ENCODE measurements at regions not wholly inside any gene's neighbourhood (a gene's known extent, or its start where the extent isn't known, plus 50 kb on each side); places are given as distances from the start of the nearest gene placed in this dataset.

GRCh38 chr18:67211646-67212045, 304.9 kb downstream of the DSEL start:
- H3K4me1 ChIP-seq (ENCODE audit: low read length), result no peaks in the 10 kb centered on the region
- H3K4me3 ChIP-seq (ENCODE audit: low read length), result no peak overlapping the region
- H4K20me1 ChIP-seq (ENCODE audit: insufficient read depth, low read length), result no peaks in the 10 kb centered on the region
- no peak overlapping the region for H3K9ac ChIP-seq (ENCODE audit: low read length)
- H3K4me2 ChIP-seq (ENCODE audit: low read depth, low read length), result no peak overlapping the region
- H3K9me2 ChIP-seq (replicated peaks; ENCODE audit: insufficient read depth, low read length), result no peaks in the 10 kb centered on the region
- TF ChIP-seq CTCF (IDR thresholded peaks at IDR 0.05; ENCODE audit: low read length) (no peak), EZH2phosphoT487 (IDR thresholded peaks at IDR 0.05; ENCODE audit: low read length) (no peak)
- H3K27me3 ChIP-seq (replicated peaks; ENCODE audit: insufficient read depth, low read length), result no peaks in the 10 kb centered on the region
- H3K27ac ChIP-seq (ENCODE audit: low read length), result no peak overlapping the region
- no peaks in the 10 kb centered on the region for H3F3A ChIP-seq (ENCODE audit: insufficient read depth, low read length)
- no peak for DNase-seq
- no peaks in the 10 kb centered on the region for H3K79me2 ChIP-seq (ENCODE audit: low read length)
- H2AFZ ChIP-seq (ENCODE audit: low read length), result no peak overlapping the region
- H3K9me3 ChIP-seq (replicated peaks; ENCODE audit: insufficient read depth, low read length), result no peaks in the 10 kb centered on the region
- H3K36me3 ChIP-seq (replicated peaks; ENCODE audit: insufficient read depth, low read length), result no peaks in the 10 kb centered on the region

- no peak for TF ChIP-seq EZH2phosphoT487 (IDR thresholded peaks at IDR 0.05; ENCODE audit: low read length)
- no peak for TF ChIP-seq CTCF (IDR thresholded peaks at IDR 0.05; ENCODE audit: low read length)
- no peak for TF ChIP-seq EZH2 (optimal IDR thresholded peaks at IDR 0.05; ENCODE audit: low read depth, low read length)
- Histone ChIP-seq H3K27me3 (replicated peaks; ENCODE audit: insufficient read depth, low read length) (no peaks in the 10 kb centered on the region), H3K4me2 (ENCODE audit: low read depth, low read length) (no peak overlapping the region), H4K20me1 (ENCODE audit: insufficient read depth, low read length) (no peaks in the 10 kb centered on the region), H3K79me2 (ENCODE audit: low read length) (no peaks in the 10 kb centered on the region), H3K36me3 (replicated peaks; ENCODE audit: insufficient read depth, low read length) (no peaks in the 10 kb centered on the region), H3K4me1 (ENCODE audit: low read length) (no peaks in the 10 kb centered on the region), H3K9ac (ENCODE audit: low read length) (no peak overlapping the region), H2AFZ (ENCODE audit: low read length) (no peak overlapping the region), H3K27ac (ENCODE audit: low read length) (no peak overlapping the region), H3K9me2 (replicated peaks; ENCODE audit: insufficient read depth, low read length) (no peaks in the 10 kb centered on the region), H3F3A (ENCODE audit: insufficient read depth, low read length) (no peaks in the 10 kb centered on the region), H3K4me3 (ENCODE audit: low read length) (no peak overlapping the region), H3K9me3 (replicated peaks; ENCODE audit: insufficient read depth, low read length) (no peaks in the 10 kb centered on the region)
- DNase-seq, result no peak
Observed at GRCh38 chr18:67200665-67201064, 315.9 kb downstream of the DSEL start.

- Histone ChIP-seq H3F3A (ENCODE audit: insufficient read depth, low read length) (no peaks in the 10 kb centered on the region), H4K20me1 (ENCODE audit: insufficient read depth, low read length) (no peaks in the 10 kb centered on the region), H3K27ac (ENCODE audit: low read length) (no peak overlapping the region), H3K9ac (ENCODE audit: low read length) (no peak overlapping the region), H3K4me1 (ENCODE audit: low read length) (no peaks in the 10 kb centered on the region), H3K9me2 (replicated peaks; ENCODE audit: insufficient read depth, low read length) (no peaks in the 10 kb centered on the region), H3K27me3 (replicated peaks; ENCODE audit: insufficient read depth, low read length) (no peaks in the 10 kb centered on the region), H3K9me3 (replicated peaks; ENCODE audit: insufficient read depth, low read length) (no peaks in the 10 kb centered on the region), H2AFZ (ENCODE audit: low read length) (no peak overlapping the region), H3K36me3 (replicated peaks; ENCODE audit: insufficient read depth, low read length) (no peaks in the 10 kb centered on the region), H3K79me2 (ENCODE audit: low read length) (no peaks in the 10 kb centered on the region), H3K4me3 (ENCODE audit: low read length) (no peak overlapping the region), H3K4me2 (ENCODE audit: low read depth, low read length) (no peak overlapping the region)
- TF ChIP-seq CTCF (IDR thresholded peaks at IDR 0.05; ENCODE audit: low read length) (peak; percentile 55), EZH2phosphoT487 (IDR thresholded peaks at IDR 0.05; ENCODE audit: low read length) (no peak)
- DNase-seq, result peak; percentile 75
Observed at GRCh38 chr18:67199993-67200617, 316.4 kb downstream of the DSEL start.
